HFFc6 (cell line): ENCODE measurements at regions not wholly inside any gene's neighbourhood (a gene's known extent, or its start where the extent isn't known, plus 50 kb on each side); places are given as distances from the start of the nearest gene placed in this dataset.

ENCODE experiments used
- DNase-seq: peaks from one replicate; pipeline ENCODE4 v3.0.0-alpha.2; 2018
- H3K27ac Mint-ChIP-seq: 2 replicates; pipeline ENCODE4 v1.8.0; 2020; ENCODE audit warnings: mild to moderate bottlenecking, mixed read lengths
- H3K27me3 Mint-ChIP-seq: 2 replicates; pipeline ENCODE4 v1.8.0; 2021; ENCODE audit warnings: mild to moderate bottlenecking, moderate library complexity, mixed read lengths; ENCODE audit not compliant: insufficient read depth
- H3K36me3 Mint-ChIP-seq: 2 replicates; pipeline ENCODE4 v1.8.0; 2021; ENCODE audit warnings: low read depth, mixed read lengths
- H3K4me1 Mint-ChIP-seq: 2 replicates; pipeline ENCODE4 v1.8.0; 2020; ENCODE audit warnings: low read depth, mixed read lengths
- H3K4me3 Mint-ChIP-seq: 2 replicates; pipeline ENCODE4 v1.8.0; 2020; ENCODE audit warnings: mild to moderate bottlenecking, moderate library complexity, mixed read lengths
- H3K9me3 Mint-ChIP-seq: 2 replicates; pipeline ENCODE4 v1.8.0; 2020; ENCODE audit warnings: mild to moderate bottlenecking, mixed read lengths
- TF ChIP-seq, protein P1 (sequence below): fragments of 200-600 bp; sonication (generic); IDR thresholded peaks from 2 replicates; pipeline ENCODE4 v1.5.0; 2021; ENCODE audit warnings: antibody characterized with exemption, mild to moderate bottlenecking

DNA sequence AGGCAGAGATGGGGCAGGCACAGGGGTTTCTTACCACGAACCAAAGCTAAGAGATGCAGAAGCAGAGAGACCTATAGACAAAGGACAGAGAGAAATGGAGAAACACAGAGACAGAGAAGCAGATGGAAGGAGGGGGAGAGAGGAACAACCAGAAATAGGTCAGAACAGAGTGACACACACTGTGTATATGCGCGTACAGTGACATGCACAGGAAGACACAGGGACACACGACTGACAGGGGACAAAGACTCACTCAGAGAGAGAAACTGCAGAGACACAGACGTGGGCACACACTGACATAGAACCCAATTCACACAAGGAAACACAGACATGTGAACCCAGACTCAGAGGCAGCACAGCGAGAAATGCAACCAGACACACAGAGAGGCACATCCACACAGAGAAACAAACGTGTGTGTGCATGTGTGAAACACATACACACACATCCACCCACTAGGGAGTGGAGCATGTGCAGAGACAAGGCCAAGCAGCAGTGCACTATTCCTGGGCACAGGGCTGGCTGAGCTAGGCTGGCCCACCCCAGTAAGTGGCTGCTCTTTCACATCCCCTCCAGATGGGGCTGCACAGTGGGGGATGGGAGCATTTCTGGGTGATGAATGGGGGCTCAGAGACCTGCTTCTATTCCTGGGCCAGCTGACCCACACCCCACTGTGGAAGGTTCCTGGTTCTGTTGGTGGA, 123.4 kb upstream of the CSF3R start:
- H3K4me1 Mint-ChIP-seq, result no peaks in the 10 kb centered on the region
- no peak overlapping the region for H3K27ac Mint-ChIP-seq
- DNase-seq, result no peak
- no peaks in the 10 kb centered on the region for H3K36me3 Mint-ChIP-seq
- TF ChIP-seq, protein P1, sequence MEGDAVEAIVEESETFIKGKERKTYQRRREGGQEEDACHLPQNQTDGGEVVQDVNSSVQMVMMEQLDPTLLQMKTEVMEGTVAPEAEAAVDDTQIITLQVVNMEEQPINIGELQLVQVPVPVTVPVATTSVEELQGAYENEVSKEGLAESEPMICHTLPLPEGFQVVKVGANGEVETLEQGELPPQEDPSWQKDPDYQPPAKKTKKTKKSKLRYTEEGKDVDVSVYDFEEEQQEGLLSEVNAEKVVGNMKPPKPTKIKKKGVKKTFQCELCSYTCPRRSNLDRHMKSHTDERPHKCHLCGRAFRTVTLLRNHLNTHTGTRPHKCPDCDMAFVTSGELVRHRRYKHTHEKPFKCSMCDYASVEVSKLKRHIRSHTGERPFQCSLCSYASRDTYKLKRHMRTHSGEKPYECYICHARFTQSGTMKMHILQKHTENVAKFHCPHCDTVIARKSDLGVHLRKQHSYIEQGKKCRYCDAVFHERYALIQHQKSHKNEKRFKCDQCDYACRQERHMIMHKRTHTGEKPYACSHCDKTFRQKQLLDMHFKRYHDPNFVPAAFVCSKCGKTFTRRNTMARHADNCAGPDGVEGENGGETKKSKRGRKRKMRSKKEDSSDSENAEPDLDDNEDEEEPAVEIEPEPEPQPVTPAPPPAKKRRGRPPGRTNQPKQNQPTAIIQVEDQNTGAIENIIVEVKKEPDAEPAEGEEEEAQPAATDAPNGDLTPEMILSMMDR, result no peak
- no peaks in the 10 kb centered on the region for H3K9me3 Mint-ChIP-seq
- H3K4me3 Mint-ChIP-seq, result no peak overlapping the region
- peaks cover 2% of the 10 kb centered on the region; the same call in 1 of the 2 replicates for H3K27me3 Mint-ChIP-seq

- Mint-ChIP-seq H3K4me3 (no peak overlapping the region), H3K4me1 (no peaks in the 10 kb centered on the region), H3K36me3 (no peaks in the 10 kb centered on the region), H3K9me3 (no peaks in the 10 kb centered on the region), H3K27ac (no peak overlapping the region), H3K27me3 (peaks cover 2% of the 10 kb centered on the region; the same call in 1 of the 2 replicates)
- TF ChIP-seq, protein P1, result no peak
- DNase-seq, result no peak
Measured at GRCh38 chr1:36603461-36603860, 120.7 kb upstream of the CSF3R start.

DNA sequence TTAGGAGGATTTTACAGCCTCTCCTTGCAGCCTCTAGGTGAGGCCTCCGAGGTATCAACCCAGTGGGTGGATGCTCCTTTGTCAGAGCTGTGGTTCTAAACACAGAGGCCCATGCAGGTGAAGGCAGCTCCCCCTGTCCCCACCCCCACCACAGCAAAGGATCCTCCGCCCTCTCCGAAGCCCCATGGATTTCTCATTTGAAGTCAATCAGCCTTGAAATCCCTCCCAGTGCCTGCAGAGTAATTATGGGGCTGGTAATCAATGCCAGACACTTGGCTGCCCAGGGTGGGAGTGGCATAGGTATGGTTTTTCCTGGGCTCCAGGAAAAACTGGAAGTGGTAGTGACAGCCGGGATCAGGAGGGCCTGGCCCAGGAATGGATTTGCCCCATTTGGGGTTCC, 119.5 kb upstream of the CSF3R start:
- no peak for DNase-seq
- TF ChIP-seq, protein P1, result no peak
- H3K4me1 Mint-ChIP-seq, result no peaks in the 10 kb centered on the region
- H3K27ac Mint-ChIP-seq, result no peak overlapping the region
- no peaks in the 10 kb centered on the region for H3K36me3 Mint-ChIP-seq
- H3K9me3 Mint-ChIP-seq, result no peaks in the 10 kb centered on the region
- peaks cover 3% of the 10 kb centered on the region; the same call in 1 of the 2 replicates for H3K27me3 Mint-ChIP-seq
- no peak overlapping the region for H3K4me3 Mint-ChIP-seq

- no peak overlapping the region for H3K27ac Mint-ChIP-seq
- no peaks in the 10 kb centered on the region for H3K36me3 Mint-ChIP-seq
- no peaks in the 10 kb centered on the region for H3K9me3 Mint-ChIP-seq
- no peaks in the 10 kb centered on the region for H3K4me1 Mint-ChIP-seq
- H3K4me3 Mint-ChIP-seq, result no peak overlapping the region
- H3K27me3 Mint-ChIP-seq, result peaks cover 13% of the 10 kb centered on the region
- TF ChIP-seq, protein P1, result no peak
- DNase-seq, result no peak
Measured at GRCh38 chr1:36599828-36600227, 117.1 kb upstream of the CSF3R start.

GRCh38 chr1:36597514-36597913, 114.8 kb upstream of the CSF3R start:
- Mint-ChIP-seq H3K27ac (no peak overlapping the region), H3K4me1 (no peaks in the 10 kb centered on the region), H3K9me3 (no peaks in the 10 kb centered on the region), H3K27me3 (peaks cover 14% of the 10 kb centered on the region), H3K36me3 (no peaks in the 10 kb centered on the region), H3K4me3 (no peak overlapping the region)
- TF ChIP-seq, protein P1, result no peak
- DNase-seq, result no peak
